Endodermal cell (in vitro differentiated cells): ENCODE measurements at regions not wholly inside any gene's neighbourhood (a gene's known extent, or its start where the extent isn't known, plus 50 kb on each side); places are given as distances from the start of the nearest gene placed in this dataset.

Source experiments
- DNase-seq: peaks from one replicate; pipeline ENCODE4 v3.0.0-alpha.2; 2017
- H3K27ac ChIP-seq: 2 replicates; pipeline ENCODE4 v1.5.1; 2013; ENCODE audit warnings: mild to moderate bottlenecking, low read depth, low read length, moderate library complexity
- H3K27me3 ChIP-seq: 2 replicates; pipeline ENCODE4 v1.6.1; 2013; ENCODE audit warnings: mild to moderate bottlenecking, low read length, moderate library complexity; ENCODE audit not compliant: insufficient read depth, control insufficient read depth, poor library complexity, severe bottlenecking
- H3K36me3 ChIP-seq: 2 replicates; pipeline ENCODE4 v1.7.0; 2013; ENCODE audit warnings: mild to moderate bottlenecking, low read length, moderate library complexity; ENCODE audit not compliant: control insufficient read depth, insufficient read depth
- H3K4me1 ChIP-seq: one replicate; pipeline ENCODE4 v1.7.0; 2013; ENCODE audit warnings: low read length; ENCODE audit not compliant: control insufficient read depth, insufficient read depth
- H3K4me3 ChIP-seq: 2 replicates; pipeline ENCODE4 v1.5.1; 2013; ENCODE audit warnings: mild to moderate bottlenecking, low read length, moderate library complexity
- H3K9ac ChIP-seq: 2 replicates; pipeline ENCODE4 v1.6.1; 2013; ENCODE audit warnings: mild to moderate bottlenecking, low read length, moderate library complexity; ENCODE audit not compliant: poor library complexity, severe bottlenecking; ENCODE audit errors: extremely low read depth
- H3K9me3 ChIP-seq: 2 replicates; pipeline ENCODE4 v1.6.1; 2013; ENCODE audit warnings: mild to moderate bottlenecking, low read length, moderate library complexity; ENCODE audit not compliant: control insufficient read depth
- H3K27ac Mint-ChIP-seq: 2 replicates; pipeline ENCODE4 v1.8.0; 2020; ENCODE audit warnings: mixed read lengths
- H3K27me3 Mint-ChIP-seq: 2 replicates; pipeline ENCODE4 v1.8.0; 2021; ENCODE audit warnings: mild to moderate bottlenecking, mixed read lengths; ENCODE audit not compliant: insufficient read depth
- H3K36me3 Mint-ChIP-seq: 2 replicates; pipeline ENCODE4 v1.8.0; 2020; ENCODE audit warnings: low read depth, mixed read lengths
- H3K4me1 Mint-ChIP-seq: 2 replicates; pipeline ENCODE4 v1.8.0; 2020; ENCODE audit warnings: mixed read lengths
- H3K4me3 Mint-ChIP-seq: 2 replicates; pipeline ENCODE4 v1.8.0; 2020; ENCODE audit warnings: mild to moderate bottlenecking, moderate library complexity, mixed read lengths
- H3K9me3 Mint-ChIP-seq: 2 replicates; pipeline ENCODE4 v1.8.0; 2020; ENCODE audit warnings: mild to moderate bottlenecking, mixed read lengths
- CTCF ChIP-seq: fragments of 200-600 bp; sonication (generic); conservative IDR thresholded peaks from 2 replicates; pipeline ENCODE4 v1.5.0; 2021; ENCODE audit warnings: antibody characterized with exemption, mild to moderate bottlenecking
- WGBS, 2 experiments: methylation state at CpG; one replicate each; pipeline versions ENCODE4 v1.1.5 to v1.1.7; 2013; ENCODE audit warnings: missing lambda C conversion rate in 2 of 2, mixed read lengths in 1 of 2; ENCODE audit not compliant: insufficient coverage in 1 of 2, insufficient read length in 1 of 2; 5-methylcytosine and 5-hydroxymethylcytosine counted together

- Mint-ChIP-seq H3K27me3 (no peaks in the 10 kb centered on the region), H3K4me3 (no peak overlapping the region), H3K4me1 (no peaks in the 10 kb centered on the region), H3K9me3 (peaks cover 1% of the 10 kb centered on the region), H3K27ac (no peak overlapping the region), H3K36me3 (no peaks in the 10 kb centered on the region)
- Histone ChIP-seq H3K4me3 (no peak overlapping the region), H3K36me3 (no peaks in the 10 kb centered on the region), H3K27me3 (no peaks in the 10 kb centered on the region), H3K9ac (no peak overlapping the region), H3K4me1 (no peaks in the 10 kb centered on the region), H3K9me3 (no peaks in the 10 kb centered on the region), H3K27ac (no peak overlapping the region)
- TF ChIP-seq CTCF: no peak
- no CpG with 5 or more reads among the region's 1 CpG for WGBS, 2 experiments
- DNase-seq: no peak
Measured at GRCh38 chr13:63983366-63983765, 2567.7 kb upstream of the PCDH20 start.

- no peak for TF ChIP-seq CTCF
- H3K4me1 ChIP-seq: no peaks in the 10 kb centered on the region
- H3K4me3 ChIP-seq: no peak overlapping the region
- H3K27me3 Mint-ChIP-seq: no peaks in the 10 kb centered on the region
- H3K27ac ChIP-seq: no peak overlapping the region
- H3K4me1 Mint-ChIP-seq: no peaks in the 10 kb centered on the region
- no peak overlapping the region for H3K4me3 Mint-ChIP-seq
- H3K27ac Mint-ChIP-seq: no peak overlapping the region
- no peak for DNase-seq
- H3K9me3 Mint-ChIP-seq: no peaks in the 10 kb centered on the region
- no peaks in the 10 kb centered on the region for H3K27me3 ChIP-seq
- H3K9ac ChIP-seq: no peak overlapping the region
- no peaks in the 10 kb centered on the region for H3K9me3 ChIP-seq
- H3K36me3 Mint-ChIP-seq: no peaks in the 10 kb centered on the region
- no peaks in the 10 kb centered on the region for H3K36me3 ChIP-seq
Measured at GRCh38 chr13:63979951-63980350, 2564.3 kb upstream of the PCDH20 start.

GRCh38 chr13:63972328-63972727 is 2556.7 kb upstream of the PCDH20 start:
- H3K4me1 Mint-ChIP-seq: no peaks in the 10 kb centered on the region
- WGBS, 2 experiments: 100% methylated on average over 1 of the region's 2 CpGs; no CpG with 5 or more reads in 1 of the 2 experiments
- Histone ChIP-seq H3K27ac (no peak overlapping the region), H3K9me3 (no peaks in the 10 kb centered on the region), H3K4me1 (no peaks in the 10 kb centered on the region), H3K27me3 (no peaks in the 10 kb centered on the region), H3K9ac (no peak overlapping the region), H3K4me3 (no peak overlapping the region), H3K36me3 (no peaks in the 10 kb centered on the region)
- no peak for DNase-seq
- H3K27ac Mint-ChIP-seq: no peak overlapping the region
- H3K27me3 Mint-ChIP-seq: no peaks in the 10 kb centered on the region
- no peak overlapping the region for H3K4me3 Mint-ChIP-seq
- no peak for TF ChIP-seq CTCF
- H3K36me3 Mint-ChIP-seq: no peaks in the 10 kb centered on the region
- H3K9me3 Mint-ChIP-seq: no peaks in the 10 kb centered on the region
